GM12874 (cell line): ENCODE measurements at regions not wholly inside any gene's neighbourhood (a gene's known extent, or its start where the extent isn't known, plus 50 kb on each side); places are given as distances from the start of the nearest gene placed in this dataset.

ENCODE experiments used
- CTCF ChIP-seq: IDR thresholded peaks from 2 replicates; pipeline ENCODE4 v1.5.1; 2011; ENCODE audit warnings: low read depth, mild to moderate bottlenecking, control low read depth, low read length, moderate library complexity; ENCODE audit not compliant: insufficient read depth

- no peak for TF ChIP-seq CTCF
Measured at GRCh38 chr1:78210175-78210574, 164.4 kb downstream of the GIPC2 start.

GRCh38 chr1:78211483-78212092 is 165.8 kb downstream of the GIPC2 start:
- no peak for TF ChIP-seq CTCF

- no peak for TF ChIP-seq CTCF
Measured at GRCh38 chr1:78214334-78214733, 168.6 kb downstream of the GIPC2 start.

GRCh38 chr1:78222225-78222959 is 176.6 kb downstream of the GIPC2 start:
- no peak for TF ChIP-seq CTCF

- no peak for TF ChIP-seq CTCF
Measured at GRCh38 chr1:78222960-78223358, 177.2 kb downstream of the GIPC2 start.

- no peak for TF ChIP-seq CTCF
Measured at GRCh38 chr1:78223417-78224215, 177.8 kb downstream of the GIPC2 start.

GRCh38 chr1:78224246-78224785 is 178.6 kb downstream of the GIPC2 start:
- no peak for TF ChIP-seq CTCF
